Stimulated activated CD8-positive, alpha-beta memory T cell treated with anti-CD3 and anti-CD28 coated beads, Interleukin-7, amount 100 ng/mL, for 1 hour (primary cell): ENCODE measurements at regions not wholly inside any gene's neighbourhood (a gene's known extent, or its start where the extent isn't known, plus 50 kb on each side); places are given as distances from the start of the nearest gene placed in this dataset.
A peak's percentile ranks its signal among the peaks of the same experiment; 100 is the strongest.

Experiments used
- DNase-seq, 2 donors: peaks; one replicate each; pipeline ENCODE4 v3.0.0-alpha.2; 2020; ENCODE audit warnings: low read depth in 2 of 2

GRCh38 chr10:8418631-8419030, 364.1 kb downstream of the GATA3 start:
- no peak for DNase-seq

- no peak for DNase-seq
Measured at GRCh38 chr10:8420182-8420581, 365.7 kb downstream of the GATA3 start.

- no peak for DNase-seq
Measured at GRCh38 chr10:8424555-8425211, 370.2 kb downstream of the GATA3 start.

- DNase-seq: no peak
Measured at GRCh38 chr10:8428654-8429053, 374.2 kb downstream of the GATA3 start.

- no peak for DNase-seq
Measured at GRCh38 chr10:8430321-8430720, 375.8 kb downstream of the GATA3 start.

GRCh38 chr10:8431511-8431910, 377.0 kb downstream of the GATA3 start:
- no peak for DNase-seq

- no peak for DNase-seq
Measured at GRCh38 chr10:8435186-8436055, 380.9 kb downstream of the GATA3 start.

GRCh38 chr10:8437896-8438295, 383.4 kb downstream of the GATA3 start:
- no peak for DNase-seq

GRCh38 chr10:8438603-8439002, 384.1 kb downstream of the GATA3 start:
- DNase-seq: no peak

GRCh38 chr10:8439040-8439439, 384.6 kb downstream of the GATA3 start:
- DNase-seq: no peak

GRCh38 chr10:8444630-8445029, 390.1 kb downstream of the GATA3 start:
- DNase-seq: peak in 1 of 2 donors; percentile 12

- DNase-seq: no peak
Measured at GRCh38 chr10:8445353-8445752, 390.9 kb downstream of the GATA3 start.

- no peak for DNase-seq
Measured at GRCh38 chr10:8449909-8450308, 395.4 kb downstream of the GATA3 start.

GRCh38 chr10:8453587-8453986, 399.1 kb downstream of the GATA3 start:
- no peak for DNase-seq

- no peak for DNase-seq
Measured at GRCh38 chr10:8454357-8454756, 399.9 kb downstream of the GATA3 start.

GRCh38 chr10:8455181-8455580, 400.7 kb downstream of the GATA3 start:
- DNase-seq: no peak

GRCh38 chr10:8456386-8456785, 401.9 kb downstream of the GATA3 start:
- no peak for DNase-seq

- DNase-seq: no peak
Measured at GRCh38 chr10:8460626-8461025, 406.1 kb downstream of the GATA3 start.

- no peak for DNase-seq
Measured at GRCh38 chr10:8462565-8462964, 408.1 kb downstream of the GATA3 start.

- no peak for DNase-seq
Measured at GRCh38 chr10:8463853-8464252, 409.4 kb downstream of the GATA3 start.

- DNase-seq: no peak
Measured at GRCh38 chr10:8468477-8468876, 414.0 kb downstream of the GATA3 start.

GRCh38 chr10:8473205-8473604, 418.7 kb downstream of the GATA3 start:
- no peak for DNase-seq

GRCh38 chr10:8477300-8477699, 422.8 kb downstream of the GATA3 start:
- no peak for DNase-seq
